ENCODE measurements at regions not wholly inside any gene's neighbourhood (a gene's known extent, or its start where the extent isn't known, plus 50 kb on each side); places are given as distances from the start of the nearest gene placed in this dataset.
"Not testable (repeated sequence)": the region's sequence is repeated elsewhere in the genome, so short reads cannot be mapped to it uniquely, and the experiment has no call there.

- no peak for DNase-seq
Observed at GRCh38 chr12:75943730-75944096, 87.9 kb downstream of the PHLDA1 start.

- not testable (repeated sequence) for DNase-seq
Observed at GRCh38 chr12:75941661-75942060, 89.9 kb downstream of the PHLDA1 start.

- DNase-seq, result no peak
Observed at GRCh38 chr12:75939016-75939642, 92.4 kb downstream of the PHLDA1 start.

- DNase-seq, result no peak
Observed at GRCh38 chr12:75938189-75938588, 93.4 kb downstream of the PHLDA1 start.

GRCh38 chr12:75937486-75937885 is 94.1 kb downstream of the PHLDA1 start:
- no peak for DNase-seq

GRCh38 chr12:75936515-75937440 is 94.8 kb downstream of the PHLDA1 start:
- DNase-seq, result no peak

GRCh38 chr12:75935539-75936242 is 95.9 kb downstream of the PHLDA1 start:
- DNase-seq, result no peak

GRCh38 chr12:75933101-75933500 is 98.5 kb downstream of the PHLDA1 start:
- no peak for DNase-seq

GRCh38 chr12:75932241-75932640 is 99.3 kb downstream of the PHLDA1 start:
- DNase-seq, result no peak

- no peak for DNase-seq
Observed at GRCh38 chr12:75923964-75924666, 107.5 kb downstream of the PHLDA1 start.

- no peak for DNase-seq
Observed at GRCh38 chr12:75922944-75923642, 108.5 kb downstream of the PHLDA1 start.

- no peak for DNase-seq
Observed at GRCh38 chr12:75921622-75922289, 109.8 kb downstream of the PHLDA1 start.

GRCh38 chr12:75917715-75918114 is 113.9 kb downstream of the PHLDA1 start:
- DNase-seq, result no peak

- no peak for DNase-seq
Observed at GRCh38 chr12:75917083-75917482, 114.5 kb downstream of the PHLDA1 start.

- DNase-seq, result no peak
Observed at GRCh38 chr12:75913502-75914351, 117.8 kb downstream of the PHLDA1 start.

- DNase-seq, result no peak
Observed at GRCh38 chr12:75909714-75910656, 121.6 kb downstream of the PHLDA1 start.

GRCh38 chr12:75908961-75909605 is 122.5 kb downstream of the PHLDA1 start:
- no peak for DNase-seq

- DNase-seq, result no peak
Observed at GRCh38 chr12:75905922-75906321, 125.7 kb downstream of the PHLDA1 start.

- no peak for DNase-seq
Observed at GRCh38 chr12:75900781-75901254, 130.8 kb downstream of the PHLDA1 start.
